HG03066 (cell line): ENCODE measurements at regions not wholly inside any gene's neighbourhood (a gene's known extent, or its start where the extent isn't known, plus 50 kb on each side); places are given as distances from the start of the nearest gene placed in this dataset.
"Not testable (repeated sequence)": the region's sequence is repeated elsewhere in the genome, so short reads cannot be mapped to it uniquely, and the experiment has no call there.

Experiments
- ATAC-seq: cut with Tn5 transposase; IDR thresholded peaks from one replicate; pipeline ENCODE4 v1.9.1; 2021; ENCODE audit warnings: low read depth; ENCODE audit not compliant: unreplicated experiment

- no peak for ATAC-seq
Observed at GRCh38 chr6:144929262-144929661, 644.1 kb downstream of the UTRN start.

GRCh38 chr6:144931172-144932035 is 646.3 kb downstream of the UTRN start:
- ATAC-seq: peak; percentile 81

GRCh38 chr6:144932621-144933020 is 647.5 kb downstream of the UTRN start:
- no peak for ATAC-seq

DNA sequence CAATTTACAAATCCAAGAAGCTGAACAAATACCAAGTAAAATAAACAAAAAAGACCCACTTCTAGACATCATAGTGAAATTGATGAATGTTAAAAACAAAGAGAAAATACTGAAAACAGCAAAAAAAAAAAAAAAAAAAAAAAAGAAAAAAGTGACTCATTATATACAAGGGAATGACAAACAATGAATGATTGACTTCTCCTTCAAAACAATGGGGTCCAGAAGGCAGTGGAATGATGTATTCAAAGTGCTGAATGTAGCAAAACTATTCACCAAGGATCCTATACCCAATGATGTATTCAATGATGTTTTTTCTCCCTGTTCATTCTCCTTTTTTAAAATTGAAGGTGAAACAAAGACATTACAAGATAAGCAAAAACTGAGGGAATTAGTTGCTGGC is 650.0 kb downstream of the UTRN start:
- ATAC-seq: no peak

DNA sequence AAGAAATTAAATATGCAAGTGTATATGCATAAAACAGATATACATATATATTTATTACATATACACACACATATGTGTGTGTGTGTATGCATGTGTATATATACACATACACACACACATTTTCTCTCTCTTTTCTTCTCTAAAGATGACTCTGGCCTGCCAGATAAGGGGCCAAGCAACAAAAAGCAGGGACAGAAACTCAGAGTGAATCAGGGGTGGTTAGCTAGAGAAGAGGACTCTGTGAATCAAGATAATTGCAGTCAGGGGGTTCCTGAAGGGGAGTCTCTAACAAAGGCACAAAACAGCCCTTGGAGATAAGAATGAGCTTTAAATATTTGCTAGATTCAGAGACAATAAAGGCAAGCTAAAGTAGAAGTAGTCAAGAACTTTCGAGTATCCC is 650.5 kb downstream of the UTRN start:
- no peak for ATAC-seq

DNA sequence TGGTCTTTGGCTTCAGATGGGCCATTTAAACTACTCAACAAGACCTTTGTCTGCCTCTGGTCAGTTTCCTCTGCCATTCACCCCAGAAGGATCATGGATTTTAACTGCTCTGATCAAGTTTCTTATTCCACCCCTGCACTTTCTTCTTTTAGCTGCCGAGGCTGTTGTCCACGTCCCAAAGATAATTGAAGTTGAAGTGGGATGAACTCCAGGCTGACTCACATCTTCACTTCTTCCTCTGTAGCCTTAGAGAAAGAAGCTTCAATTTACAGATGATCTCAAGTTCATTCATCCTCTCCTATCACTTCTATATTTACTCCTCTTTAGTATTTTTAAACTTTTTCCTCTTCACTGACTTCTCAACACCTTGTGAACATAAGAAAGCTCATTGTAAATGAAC is 651.6 kb downstream of the UTRN start:
- no peak for ATAC-seq

- no peak for ATAC-seq
Observed at GRCh38 chr6:144939921-144940320, 654.8 kb downstream of the UTRN start.

GRCh38 chr6:144944106-144944505 is 659.0 kb downstream of the UTRN start:
- no peak for ATAC-seq

DNA sequence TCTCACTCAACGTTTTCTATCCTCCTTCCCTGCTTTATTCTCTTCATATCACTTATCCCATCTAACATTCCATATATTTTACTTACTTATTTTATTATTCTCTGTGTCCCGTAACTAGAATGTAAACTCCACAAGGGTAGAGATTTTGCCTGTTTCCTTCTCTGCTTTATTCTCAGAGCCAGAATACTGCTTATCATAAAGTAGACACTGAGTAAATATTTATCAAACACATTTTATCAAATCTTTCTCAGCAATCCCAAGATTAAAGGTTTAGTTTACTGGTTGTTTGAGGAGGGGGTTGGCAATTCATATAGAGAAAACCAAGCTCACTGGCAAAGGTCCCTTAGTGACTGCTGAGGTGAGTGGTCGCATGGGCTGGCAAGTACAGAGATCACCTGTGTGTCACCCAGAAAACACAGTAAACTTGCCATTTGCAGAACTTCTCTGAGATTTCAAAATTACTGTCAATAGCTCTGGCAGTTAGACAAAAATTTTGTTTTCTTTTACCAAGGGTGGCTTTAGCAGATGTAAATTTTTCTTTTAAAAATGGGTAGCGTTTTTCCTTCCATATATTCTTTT is 662.4 kb downstream of the UTRN start:
- ATAC-seq: no peak

GRCh38 chr6:144951730-144952437 is 666.7 kb downstream of the UTRN start:
- ATAC-seq: no peak

GRCh38 chr6:144952456-144953240 is 667.5 kb downstream of the UTRN start:
- ATAC-seq: no peak

- no peak for ATAC-seq
Observed at GRCh38 chr6:144953552-144954240, 668.6 kb downstream of the UTRN start.

DNA sequence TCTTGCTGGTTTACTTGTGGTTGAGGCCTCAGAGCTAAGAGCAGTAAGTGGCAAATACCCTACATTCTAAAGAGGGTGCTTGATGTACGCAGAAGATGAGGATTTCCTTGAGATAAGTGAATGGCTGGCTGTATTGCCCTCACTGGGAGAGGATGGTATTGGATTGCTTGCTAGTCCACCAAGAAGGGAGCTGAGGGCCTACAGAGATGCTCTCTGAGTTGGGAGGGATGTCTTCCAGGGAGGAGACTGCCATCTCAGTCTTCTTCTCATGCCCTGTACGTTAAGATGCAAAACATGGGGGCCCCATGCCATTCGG is 669.1 kb downstream of the UTRN start:
- no peak for ATAC-seq

DNA sequence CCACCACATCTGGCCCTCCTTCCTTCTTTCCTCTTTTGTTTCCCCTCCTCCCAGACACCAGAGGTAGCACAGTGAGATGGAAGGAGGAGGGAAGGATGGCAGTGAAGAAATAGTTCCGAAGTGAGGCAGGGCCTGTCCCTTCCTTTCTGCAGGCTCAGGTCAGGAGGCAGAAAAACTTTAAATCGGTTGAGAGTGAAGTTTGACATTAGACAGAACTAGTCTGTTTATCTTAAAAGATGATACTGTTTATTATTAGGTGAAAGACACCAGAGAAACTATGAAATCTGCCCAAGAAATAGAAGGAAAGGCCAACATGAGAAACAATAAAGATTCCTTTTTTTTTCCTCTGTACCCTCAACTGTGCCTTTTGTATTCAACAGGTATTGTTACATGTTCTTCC is 670.3 kb downstream of the UTRN start:
- no peak for ATAC-seq

GRCh38 chr6:144955859-144956258 is 670.7 kb downstream of the UTRN start:
- no peak for ATAC-seq

DNA sequence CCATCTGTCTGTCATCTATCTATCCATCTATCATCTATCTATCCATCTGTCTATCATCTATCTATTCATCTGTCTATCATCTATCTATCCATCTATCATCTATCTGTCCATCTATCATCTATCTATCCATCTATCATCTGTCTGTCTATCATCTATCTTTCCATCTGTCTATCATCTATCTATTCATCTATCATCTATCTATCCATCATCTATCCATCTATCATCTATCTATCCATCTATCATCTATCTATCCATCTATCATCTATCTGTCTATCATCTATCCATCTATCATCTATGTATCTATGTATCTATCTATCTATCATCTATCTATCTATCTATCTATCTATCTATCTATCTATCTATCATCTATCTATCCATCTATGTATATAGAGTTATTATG is 671.6 kb downstream of the UTRN start:
- not testable (repeated sequence) for ATAC-seq

- ATAC-seq: no peak
Observed at GRCh38 chr6:144957236-144957937, 672.3 kb downstream of the UTRN start.

DNA sequence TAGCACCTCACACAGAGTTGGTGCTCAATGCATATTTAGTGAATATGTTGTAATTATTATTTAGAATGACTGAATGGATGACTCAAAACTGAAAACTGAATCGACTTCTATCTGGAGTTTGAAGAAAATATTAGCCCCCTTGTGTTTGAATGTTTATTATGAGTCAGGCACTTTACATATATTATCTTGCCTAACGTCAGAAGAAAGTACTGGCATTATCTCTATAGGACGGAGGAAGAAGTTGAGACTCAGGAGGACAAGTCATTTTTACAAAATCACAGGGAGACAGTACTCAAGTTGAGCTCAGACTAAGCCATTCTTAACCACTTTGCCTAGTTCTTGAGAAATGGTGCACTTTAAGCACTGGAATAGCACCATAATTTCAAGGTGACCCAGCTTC is 684.0 kb downstream of the UTRN start:
- no peak for ATAC-seq

- ATAC-seq: no peak
Observed at GRCh38 chr6:144969602-144970272, 684.6 kb downstream of the UTRN start.
